ENCODE measurements at regions not wholly inside any gene's neighbourhood (a gene's known extent, or its start where the extent isn't known, plus 50 kb on each side); places are given as distances from the start of the nearest gene placed in this dataset.

DNA sequence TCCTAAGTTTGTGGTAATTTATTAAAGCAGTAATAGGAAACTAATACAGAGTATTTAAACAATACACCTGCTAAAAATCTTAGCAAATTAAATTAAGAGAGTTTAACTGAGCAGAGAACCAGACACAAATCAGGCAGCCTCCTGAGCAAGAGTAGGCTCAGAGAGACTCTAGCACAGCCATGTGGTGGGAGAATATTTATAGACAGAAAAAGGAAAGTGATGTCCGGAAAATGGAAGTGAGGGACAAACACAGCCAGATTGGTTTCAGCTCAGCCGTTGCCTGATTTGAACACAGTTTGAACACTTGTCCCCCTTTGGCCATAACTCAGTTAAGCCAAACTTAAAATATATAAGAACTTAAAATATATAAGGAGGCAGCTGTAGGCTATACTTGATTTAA is 192.6 kb upstream of the PSMD7 start:
- TF ChIP-seq, protein P1, sequence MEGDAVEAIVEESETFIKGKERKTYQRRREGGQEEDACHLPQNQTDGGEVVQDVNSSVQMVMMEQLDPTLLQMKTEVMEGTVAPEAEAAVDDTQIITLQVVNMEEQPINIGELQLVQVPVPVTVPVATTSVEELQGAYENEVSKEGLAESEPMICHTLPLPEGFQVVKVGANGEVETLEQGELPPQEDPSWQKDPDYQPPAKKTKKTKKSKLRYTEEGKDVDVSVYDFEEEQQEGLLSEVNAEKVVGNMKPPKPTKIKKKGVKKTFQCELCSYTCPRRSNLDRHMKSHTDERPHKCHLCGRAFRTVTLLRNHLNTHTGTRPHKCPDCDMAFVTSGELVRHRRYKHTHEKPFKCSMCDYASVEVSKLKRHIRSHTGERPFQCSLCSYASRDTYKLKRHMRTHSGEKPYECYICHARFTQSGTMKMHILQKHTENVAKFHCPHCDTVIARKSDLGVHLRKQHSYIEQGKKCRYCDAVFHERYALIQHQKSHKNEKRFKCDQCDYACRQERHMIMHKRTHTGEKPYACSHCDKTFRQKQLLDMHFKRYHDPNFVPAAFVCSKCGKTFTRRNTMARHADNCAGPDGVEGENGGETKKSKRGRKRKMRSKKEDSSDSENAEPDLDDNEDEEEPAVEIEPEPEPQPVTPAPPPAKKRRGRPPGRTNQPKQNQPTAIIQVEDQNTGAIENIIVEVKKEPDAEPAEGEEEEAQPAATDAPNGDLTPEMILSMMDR (IDR thresholded peaks at IDR 0.05), result no peak
- TF ChIP-seq POLR2A (IDR thresholded peaks at IDR 0.05), result no peak
